NCI-H748 treated with DMSO at 0.1 percent for 48 hours (cell line): ENCODE measurements at regions not wholly inside any gene's neighbourhood (a gene's known extent, or its start where the extent isn't known, plus 50 kb on each side); places are given as distances from the start of the nearest gene placed in this dataset.

ENCODE experiments used
- DNase-seq: peaks from one replicate; lab custom pipeline; 2025; lab: John Stamatoyannopoulos, UW

GRCh38 chr2:184532551-184532950 is 65.8 kb upstream of the ZNF804A start:
- no peak for DNase-seq

DNA sequence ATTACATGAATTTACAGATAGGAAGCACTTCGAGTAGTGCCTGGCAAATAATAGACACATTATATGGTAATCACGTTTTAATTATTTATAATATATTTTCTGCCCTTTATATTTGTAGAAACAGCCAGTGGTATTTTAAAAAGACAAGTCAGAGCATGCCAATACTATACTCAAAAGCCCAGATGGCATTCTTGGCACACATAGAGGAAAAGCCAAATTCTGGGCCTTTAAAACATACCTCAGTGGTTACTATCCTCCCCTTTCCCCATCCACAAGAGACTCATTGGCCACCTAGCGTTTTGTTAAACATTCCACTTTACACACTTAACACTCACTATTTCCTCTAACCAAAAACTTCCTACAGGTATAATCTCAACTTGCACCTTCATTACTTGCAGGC is 63.3 kb upstream of the ZNF804A start:
- no peak for DNase-seq

DNA sequence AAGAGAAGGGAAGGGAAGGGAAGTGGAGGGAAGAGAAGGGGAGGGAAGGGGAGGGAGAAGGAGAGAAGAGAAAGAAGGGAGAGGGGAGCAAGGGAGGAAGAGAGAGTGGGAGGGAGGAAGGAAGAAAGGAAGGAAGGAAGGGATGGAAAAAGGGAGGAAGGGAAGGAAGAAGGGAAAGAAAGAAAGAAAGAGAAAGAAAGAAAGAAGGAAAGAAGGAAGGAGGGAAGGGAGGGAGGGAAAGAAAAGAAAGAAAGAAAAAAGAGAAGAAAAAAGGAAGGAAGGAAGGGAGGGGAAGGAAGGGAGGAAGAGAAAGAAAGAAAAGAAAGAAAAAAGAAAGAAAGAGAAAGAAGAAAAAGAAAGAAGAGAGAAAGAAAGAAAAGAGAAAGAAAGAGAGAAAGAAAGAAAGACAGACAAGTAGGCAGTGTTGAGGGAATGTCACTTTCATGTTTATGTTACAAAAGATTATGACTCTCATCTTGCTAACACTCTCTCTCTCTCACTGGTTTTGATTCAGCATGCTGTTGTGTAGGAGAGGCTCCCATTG is 58.0 kb upstream of the ZNF804A start:
- no peak for DNase-seq

- DNase-seq = no peak
These were observed 56.7 kb upstream of the ZNF804A start for GRCh38 chr2:184541591-184541990.

GRCh38 chr2:184543832-184544231 is 54.5 kb upstream of the ZNF804A start:
- no peak for DNase-seq
